Activated CD4-positive, alpha-beta T cell treated with anti-CD3 and anti-CD28 coated beads, Interleukin-2, Interleukin-4, amounts not matched to agents 100 ng/mL and 50 ng/mL, durations not matched to agents 16 hours and 8 hours (primary cell): ENCODE measurements at regions not wholly inside any gene's neighbourhood (a gene's known extent, or its start where the extent isn't known, plus 50 kb on each side); places are given as distances from the start of the nearest gene placed in this dataset.
A peak's percentile ranks its signal among the peaks of the same experiment; 100 is the strongest.
"Not testable (repeated sequence)": the region's sequence is repeated elsewhere in the genome, so short reads cannot be mapped to it uniquely, and the experiment has no call there.

ENCODE experiments used
- DNase-seq: peaks from one replicate; pipeline ENCODE4 v3.0.0-alpha.2; 2020; ENCODE audit warnings: low spot score

- DNase-seq = not testable (repeated sequence)
These were observed 109.5 kb downstream of the FOXD4L6 start for GRCh38 chr9:41018948-41019347.

- DNase-seq = not testable (repeated sequence)
These were observed 111.8 kb downstream of the FOXD4L6 start for GRCh38 chr9:41016699-41017098.

GRCh38 chr9:40999952-41000700 lies 128.4 kb downstream of the FOXD4L6 start:
- DNase-seq = not testable (repeated sequence)

- DNase-seq = not testable (repeated sequence)
These were observed 133.0 kb downstream of the FOXD4L6 start for GRCh38 chr9:40995490-40995889.

- DNase-seq = not testable (repeated sequence)
These were observed 134.6 kb downstream of the FOXD4L6 start for GRCh38 chr9:40993842-40994241.

DNA sequence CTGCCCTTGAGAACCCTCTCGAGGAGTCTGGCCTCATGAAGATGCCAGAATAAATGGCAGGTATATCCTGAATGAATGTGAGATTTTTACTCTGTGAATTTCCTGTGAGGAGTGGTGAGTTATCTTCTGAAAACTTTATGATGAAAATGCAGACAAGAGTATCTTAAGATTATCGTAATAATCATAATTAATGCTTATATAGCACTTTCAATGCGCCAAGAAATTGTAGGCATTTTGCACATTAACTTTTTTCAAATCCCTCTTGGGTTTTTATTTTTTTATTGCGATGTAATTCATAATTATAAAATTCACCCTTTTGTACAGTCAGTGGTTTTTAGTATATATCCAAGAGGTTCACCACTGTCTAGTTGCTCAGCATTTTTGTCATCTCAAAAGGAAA lies 135.1 kb downstream of the FOXD4L6 start:
- DNase-seq = not testable (repeated sequence)

DNA sequence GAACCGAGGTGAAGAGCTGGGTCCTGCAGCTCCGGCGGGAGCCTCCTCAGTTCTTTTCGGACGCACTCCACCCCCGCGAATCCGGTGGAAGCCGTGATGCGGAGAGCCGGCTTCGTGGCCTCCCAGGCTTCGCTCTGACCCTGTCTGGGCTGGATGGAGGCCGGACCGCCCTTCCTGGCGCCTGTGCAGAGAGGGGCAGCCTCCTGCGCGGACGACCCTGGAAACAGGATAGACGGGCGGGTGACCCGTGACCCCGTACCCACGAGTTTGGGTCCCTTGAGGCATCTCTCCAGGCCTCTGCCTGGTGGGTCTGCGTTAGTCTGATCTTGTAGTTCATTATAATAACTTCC lies 136.0 kb downstream of the FOXD4L6 start:
- DNase-seq = not testable (repeated sequence)

DNA sequence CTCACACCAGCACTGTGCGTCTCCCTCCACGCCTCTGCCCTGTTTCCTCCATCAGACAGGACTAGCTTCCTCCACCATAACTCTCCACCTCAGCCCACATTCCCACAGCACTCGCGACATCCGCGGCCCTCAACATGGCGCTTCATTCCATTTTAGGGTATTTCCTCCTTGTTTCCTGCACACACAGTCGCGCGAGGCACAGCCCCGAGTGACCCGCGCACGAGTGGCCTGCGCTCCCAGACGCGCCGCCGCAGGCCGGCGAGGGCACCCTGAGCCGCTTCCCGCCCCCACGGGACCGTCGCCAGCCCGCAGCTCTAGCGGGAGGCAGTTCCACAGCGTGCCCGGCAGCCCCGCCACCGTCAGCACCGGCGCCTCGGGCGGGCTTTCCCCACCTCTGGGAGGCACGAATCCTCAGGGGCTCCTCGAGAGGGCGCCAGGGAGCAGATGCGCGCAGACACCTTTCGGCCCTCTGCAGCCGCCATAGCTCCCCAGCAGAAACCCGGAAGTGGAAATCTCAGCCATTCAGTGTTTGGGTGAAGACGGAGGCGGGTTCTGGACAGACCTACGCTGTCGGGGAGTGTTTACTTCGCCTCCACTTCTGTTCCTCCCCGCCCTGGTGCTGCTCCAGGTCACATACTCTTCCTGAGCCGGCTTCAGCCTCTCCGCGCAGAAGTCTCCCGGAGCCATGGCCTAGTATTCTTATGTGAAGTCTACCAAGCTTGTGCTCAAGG lies 136.6 kb downstream of the FOXD4L6 start:
- peak; percentile 100 for DNase-seq

DNA sequence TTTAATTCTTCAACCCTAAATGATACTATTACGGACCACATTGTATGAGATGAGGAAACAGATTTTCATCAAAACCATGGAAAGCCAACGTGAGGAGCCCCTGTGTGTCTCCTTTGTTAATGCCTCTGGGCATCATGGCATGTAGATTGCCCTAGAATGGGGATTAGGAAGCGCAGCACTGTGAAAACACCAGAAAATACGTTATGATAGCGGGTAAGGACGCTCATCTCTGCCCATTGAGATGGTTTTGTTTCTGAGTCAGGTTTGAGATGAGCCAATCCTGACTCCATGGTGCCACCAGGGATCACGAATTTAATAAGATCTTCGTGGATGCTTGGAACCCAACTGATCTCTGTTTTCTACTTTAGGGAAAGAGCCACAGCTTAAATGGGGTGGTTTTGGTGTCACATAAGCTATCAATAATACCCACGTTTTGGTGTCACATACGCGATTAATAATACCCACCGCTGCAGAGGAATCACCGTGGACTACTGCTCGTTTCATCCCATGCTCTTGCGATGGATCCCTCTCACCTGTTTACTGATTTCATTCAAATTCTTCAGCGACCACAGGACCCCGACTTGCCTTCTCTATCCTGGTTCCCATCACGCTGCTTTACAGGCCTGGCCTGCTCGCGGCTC lies 137.3 kb downstream of the FOXD4L6 start:
- not testable (repeated sequence) for DNase-seq

GRCh38 chr9:40986332-40986731 lies 142.1 kb downstream of the FOXD4L6 start:
- DNase-seq = not testable (repeated sequence)

- DNase-seq = not testable (repeated sequence)
These were observed 153.1 kb downstream of the FOXD4L6 start for GRCh38 chr9:40975351-40975750.

- not testable (repeated sequence) for DNase-seq
These were observed 153.6 kb downstream of the FOXD4L6 start for GRCh38 chr9:40974912-40975311.

DNA sequence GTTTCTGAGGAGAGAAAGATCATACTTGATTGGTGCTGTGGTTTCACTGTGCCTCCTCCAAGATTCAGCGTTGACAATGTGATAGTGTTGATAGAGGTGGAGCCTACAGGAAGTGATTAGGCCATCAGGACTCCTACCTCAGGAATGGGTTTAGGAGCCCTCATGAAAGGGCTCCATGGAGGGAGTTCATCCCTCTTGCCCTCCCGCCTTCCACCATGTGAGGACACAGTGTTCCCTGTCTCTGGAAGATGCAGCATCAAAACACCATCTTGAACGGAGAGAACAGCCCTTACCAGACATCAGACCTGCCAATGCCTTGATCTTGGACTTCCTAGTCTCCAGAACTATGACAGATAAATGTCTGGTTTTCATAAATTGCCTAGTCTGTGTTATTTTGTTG lies 156.7 kb downstream of the FOXD4L6 start:
- DNase-seq = not testable (repeated sequence)

GRCh38 chr9:40970340-40970739 lies 158.1 kb downstream of the FOXD4L6 start:
- not testable (repeated sequence) for DNase-seq

GRCh38 chr9:40962461-40962860 lies 166.0 kb downstream of the FOXD4L6 start:
- DNase-seq = not testable (repeated sequence)

DNA sequence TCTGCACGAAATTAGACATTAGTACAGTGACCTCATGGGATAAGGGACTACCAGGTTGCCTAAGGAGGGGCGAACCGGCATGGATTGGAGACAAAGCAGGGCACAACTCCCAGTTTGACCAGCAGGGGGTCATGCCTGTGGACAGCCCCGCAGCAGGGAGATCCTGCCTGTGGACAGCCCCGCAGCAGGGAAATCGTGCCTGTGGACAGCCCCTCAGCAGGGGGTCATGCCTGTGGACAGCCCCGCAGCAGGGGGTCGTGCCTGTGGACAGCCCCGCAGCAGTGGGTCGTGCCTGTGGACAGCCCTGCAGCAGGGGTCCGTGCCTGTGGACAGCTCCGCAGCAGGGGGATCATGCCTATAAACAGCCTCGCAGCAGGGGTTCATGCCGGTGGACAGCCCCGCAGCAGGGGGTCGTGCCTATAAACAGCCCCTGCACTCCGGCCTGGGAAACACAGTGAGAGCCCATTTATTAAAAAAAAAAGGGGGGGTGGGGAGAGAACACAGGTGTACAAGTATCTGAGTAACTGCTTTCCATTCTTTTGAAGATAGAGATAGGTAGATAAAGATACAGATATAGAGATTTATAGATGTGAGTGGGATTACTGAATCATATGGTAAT lies 176.5 kb downstream of the FOXD4L6 start:
- not testable (repeated sequence) for DNase-seq

GRCh38 chr9:40946228-40946627 lies 182.3 kb downstream of the FOXD4L6 start:
- DNase-seq = not testable (repeated sequence)

DNA sequence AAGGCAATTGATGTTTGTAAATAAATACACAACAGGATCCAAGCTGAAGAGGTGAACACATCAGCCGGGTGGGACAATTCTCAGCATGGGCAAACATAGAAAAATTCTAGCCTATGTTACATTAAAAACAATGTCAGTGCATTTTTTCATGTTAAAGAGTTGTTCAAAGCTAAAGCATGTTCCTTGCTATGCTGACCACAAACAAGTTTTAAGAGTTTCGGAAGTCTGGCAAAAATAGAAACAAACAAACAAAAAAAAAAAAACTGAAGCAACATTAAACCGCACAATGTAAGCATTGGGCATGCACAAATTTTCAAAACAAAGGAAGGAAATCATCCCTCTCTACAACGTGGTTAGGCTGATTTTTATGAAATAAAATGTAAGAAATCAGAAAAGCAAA lies 185.8 kb downstream of the FOXD4L6 start:
- not testable (repeated sequence) for DNase-seq

GRCh38 chr9:40939888-40940209 lies 188.6 kb downstream of the FOXD4L6 start:
- DNase-seq = not testable (repeated sequence)

DNA sequence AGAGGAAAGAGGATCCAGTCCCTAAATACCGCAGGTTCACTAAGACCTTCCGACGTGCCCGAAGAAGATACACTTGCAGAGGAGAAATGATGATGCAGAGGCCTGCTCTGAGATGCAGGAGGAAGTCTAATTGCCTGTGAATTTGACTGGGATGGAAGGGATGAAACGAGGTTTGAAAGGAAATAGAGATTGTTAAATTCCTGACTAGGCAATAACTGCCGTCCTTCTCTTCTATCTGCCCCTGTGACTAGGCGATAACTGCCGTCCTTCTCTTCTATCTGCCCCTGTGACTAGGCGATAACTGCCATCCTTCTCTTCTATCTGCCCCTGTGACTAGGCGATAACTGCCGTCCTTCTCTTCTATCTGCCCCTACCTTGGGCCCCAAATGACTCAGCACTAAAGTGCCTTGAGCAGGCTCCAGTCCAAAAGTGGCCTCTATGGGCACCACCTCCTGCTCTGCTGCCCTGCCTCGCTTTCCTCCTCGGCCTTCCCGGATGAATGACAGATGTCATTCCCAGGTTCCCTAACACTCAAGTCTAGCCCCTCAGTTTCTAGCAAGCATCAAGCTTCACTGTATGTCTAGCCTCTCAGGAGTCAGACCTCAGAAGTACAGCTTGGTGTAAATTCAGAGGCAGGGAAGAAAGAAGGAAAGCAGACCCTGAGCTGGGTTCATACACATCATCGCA lies 189.1 kb downstream of the FOXD4L6 start:
- not testable (repeated sequence) for DNase-seq

GRCh38 chr9:40935336-40935735 lies 193.1 kb downstream of the FOXD4L6 start:
- DNase-seq = no peak

DNA sequence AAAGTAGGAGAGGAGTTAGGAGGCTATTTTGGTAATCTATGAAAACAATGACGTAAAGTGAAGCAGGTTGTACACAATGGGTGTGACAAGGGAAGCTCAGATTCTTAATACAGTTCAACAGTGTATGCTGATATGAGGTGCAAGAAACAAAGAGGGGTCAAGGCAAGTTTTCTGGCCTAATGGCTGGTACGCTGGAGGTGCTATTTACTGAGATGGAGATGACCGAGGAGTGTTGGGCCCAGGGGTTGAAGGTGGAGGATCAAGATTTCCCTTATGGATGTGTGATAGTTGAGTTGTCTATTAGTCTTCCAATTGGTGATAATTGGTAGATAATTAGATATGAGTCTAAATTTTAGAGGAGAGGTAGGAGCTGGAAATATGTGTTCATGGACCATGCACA lies 194.0 kb downstream of the FOXD4L6 start:
- not testable (repeated sequence) for DNase-seq
